Fibroblast of lung (primary cell): ENCODE measurements at regions not wholly inside any gene's neighbourhood (a gene's known extent, or its start where the extent isn't known, plus 50 kb on each side); places are given as distances from the start of the nearest gene placed in this dataset.

Experiments
- DNase-seq, 2 donors: peaks; one replicate each; pipeline versions ENCODE4 v3.0.0 to v3.0.0-alpha.2; 2010; ENCODE audit warnings: low read depth in 2 of 2
- H2AFZ ChIP-seq: 2 replicates; pipeline ENCODE4 v1.5.1; 2012; ENCODE audit warnings: low read length, control low read depth, inconsistent platforms
- H3K27ac ChIP-seq: 2 replicates; pipeline ENCODE4 v1.5.1; 2011; ENCODE audit warnings: low read length, control low read depth; ENCODE audit not compliant: insufficient read depth
- H3K27me3 ChIP-seq: 2 replicates; pipeline ENCODE4 v1.5.1; 2011; ENCODE audit warnings: mild to moderate bottlenecking, low read length; ENCODE audit not compliant: control insufficient read depth, insufficient read depth
- H3K36me3 ChIP-seq: 2 replicates; pipeline ENCODE4 v1.5.1; 2011; ENCODE audit warnings: low read length; ENCODE audit not compliant: control insufficient read depth, insufficient read depth
- H3K4me1 ChIP-seq: 2 replicates; pipeline ENCODE4 v1.5.1; 2011; ENCODE audit warnings: low read length; ENCODE audit not compliant: control insufficient read depth, insufficient read depth; ENCODE audit errors: extremely low read depth
- H3K4me2 ChIP-seq: 2 replicates; pipeline ENCODE4 v1.5.1; 2011; ENCODE audit warnings: low read length, control low read depth; ENCODE audit not compliant: insufficient read depth; ENCODE audit errors: extremely low read depth
- H3K4me3 ChIP-seq, 4 experiments: fragments of 200-600 bp in 1 of 4; sonication (generic) in 1 of 4; replicated peaks in 1 of 4; 2 replicates each; pipeline ENCODE4 v1.5.1; 2011 to 2016; ENCODE audit warnings: low read length in 4 of 4, low read depth in 3 of 4, mild to moderate bottlenecking in 3 of 4, control low read depth in 2 of 4, inconsistent platforms in 1 of 4, mixed read lengths in 1 of 4; ENCODE audit not compliant: insufficient read depth in 1 of 4; ENCODE audit errors: control extremely low read depth in 1 of 4
- H3K79me2 ChIP-seq: 2 replicates; pipeline ENCODE4 v1.5.1; 2012; ENCODE audit warnings: mild to moderate bottlenecking, low read length, inconsistent platforms; ENCODE audit not compliant: control insufficient read depth, insufficient read depth
- H3K9ac ChIP-seq: 2 replicates; pipeline ENCODE4 v1.5.1; 2011; ENCODE audit warnings: mild to moderate bottlenecking, low read length, control low read depth; ENCODE audit not compliant: insufficient read depth
- H3K9me3 ChIP-seq: 2 replicates; pipeline ENCODE4 v1.5.1; 2012; ENCODE audit warnings: low read depth, low read length; ENCODE audit not compliant: control insufficient read depth, insufficient read depth
- H4K20me1 ChIP-seq: 2 replicates; pipeline ENCODE4 v1.5.1; 2011; ENCODE audit warnings: low read length; ENCODE audit not compliant: control insufficient read depth, insufficient read depth; ENCODE audit errors: extremely low read depth
- CTCF ChIP-seq, 2 donors: IDR thresholded peaks in 1 of 2; conservative IDR thresholded peaks in 1 of 2; 1 replicate in 1 of 2; 2 replicates in 1 of 2; pipeline ENCODE4 v1.5.1; 2011 to 2012; ENCODE audit warnings: low read length in 2 of 2, control low read depth in 1 of 2, inconsistent platforms in 1 of 2, low read depth in 1 of 2, mild to moderate bottlenecking in 1 of 2
- EZH2 ChIP-seq: IDR thresholded peaks from 2 replicates; pipeline ENCODE4 v1.5.1; 2012; ENCODE audit warnings: low read length, control low read depth, mild to moderate bottlenecking; ENCODE audit errors: missing control alignments

GRCh38 chr2:173652767-173653431 lies 298.2 kb downstream of the CDCA7 start:
- no peaks in the 10 kb centered on the region for H3K36me3 ChIP-seq
- H4K20me1 ChIP-seq, result no peaks in the 10 kb centered on the region
- H3K4me1 ChIP-seq, result peaks cover 10% of the 10 kb centered on the region
- H2AFZ ChIP-seq, result no peak overlapping the region
- no peaks in the 10 kb centered on the region for H3K9me3 ChIP-seq
- H3K79me2 ChIP-seq, result no peaks in the 10 kb centered on the region
- H3K27me3 ChIP-seq, result no peaks in the 10 kb centered on the region
- DNase-seq, result peak; percentile 97
- H3K9ac ChIP-seq, result no peak overlapping the region
- H3K4me3 ChIP-seq, result no peak overlapping the region
- peak overlapping the region; percentile 75 for H3K27ac ChIP-seq
- H3K4me2 ChIP-seq, result peak overlapping the region; percentile 4
- TF ChIP-seq CTCF (conservative IDR thresholded peaks at IDR 0.05 in 1 of 2, IDR thresholded peaks at IDR 0.05 in 1 of 2; ENCODE audit: low read depth in 1 of 2, low read length in 2 of 2), result no peak
- TF ChIP-seq EZH2, result no peak

- no peak overlapping the region for H3K27ac ChIP-seq
- no peaks in the 10 kb centered on the region for H3K36me3 ChIP-seq
- TF ChIP-seq CTCF (conservative IDR thresholded peaks at IDR 0.05 in 1 of 2, IDR thresholded peaks at IDR 0.05 in 1 of 2; ENCODE audit: low read depth in 1 of 2, low read length in 2 of 2), result no peak
- TF ChIP-seq EZH2, result no peak
- no peak overlapping the region for H3K4me3 ChIP-seq
- H3K9ac ChIP-seq, result no peak overlapping the region
- H3K79me2 ChIP-seq, result no peaks in the 10 kb centered on the region
- no peaks in the 10 kb centered on the region for H3K27me3 ChIP-seq
- no peak overlapping the region for H3K4me2 ChIP-seq
- no peak for DNase-seq
- no peak overlapping the region for H2AFZ ChIP-seq
- no peaks in the 10 kb centered on the region for H4K20me1 ChIP-seq
- H3K9me3 ChIP-seq, result no peaks in the 10 kb centered on the region
- H3K4me1 ChIP-seq, result peaks cover 13% of the 10 kb centered on the region
Measured at GRCh38 chr2:173653432-173653805, 298.7 kb downstream of the CDCA7 start.

GRCh38 chr2:173654161-173654895 lies 299.7 kb downstream of the CDCA7 start:
- no peak overlapping the region for H3K9ac ChIP-seq
- no peak for TF ChIP-seq CTCF (conservative IDR thresholded peaks at IDR 0.05 in 1 of 2, IDR thresholded peaks at IDR 0.05 in 1 of 2; ENCODE audit: low read depth in 1 of 2, low read length in 2 of 2)
- TF ChIP-seq EZH2, result no peak
- H4K20me1 ChIP-seq, result no peaks in the 10 kb centered on the region
- H3K4me3 ChIP-seq, result no peak overlapping the region
- no peak overlapping the region for H3K27ac ChIP-seq
- H3K36me3 ChIP-seq, result no peaks in the 10 kb centered on the region
- DNase-seq, result no peak
- H3K4me1 ChIP-seq, result peaks cover 16% of the 10 kb centered on the region
- peak overlapping the region; percentile 25 for H2AFZ ChIP-seq
- H3K27me3 ChIP-seq, result no peaks in the 10 kb centered on the region
- no peak overlapping the region for H3K4me2 ChIP-seq
- H3K79me2 ChIP-seq, result no peaks in the 10 kb centered on the region
- H3K9me3 ChIP-seq, result no peaks in the 10 kb centered on the region
